ENCODE measurements at regions not wholly inside any gene's neighbourhood (a gene's known extent, or its start where the extent isn't known, plus 50 kb on each side); places are given as distances from the start of the nearest gene placed in this dataset.

- TF ChIP-seq CTCF (conservative IDR thresholded peaks at IDR 0.05; ENCODE audit: low read length) (no peak), EZH2phosphoT487 (IDR thresholded peaks at IDR 0.05; ENCODE audit: borderline replicate concordance) (no peak)
Observed at GRCh38 chrX:14363728-14364127, 165.6 kb upstream of the GLRA2 start.

All from Loucy (cell line).